CD14-positive monocyte (primary cell): ENCODE measurements at regions not wholly inside any gene's neighbourhood (a gene's known extent, or its start where the extent isn't known, plus 50 kb on each side); places are given as distances from the start of the nearest gene placed in this dataset.
"Not testable (repeated sequence)": the region's sequence is repeated elsewhere in the genome, so short reads cannot be mapped to it uniquely, and the experiment has no call there.

Experiments used
- DNase-seq, 3 donors: peaks; one replicate each; pipeline ENCODE4 v3.0.0-alpha.2; 2011 to 2022
- H2AFZ ChIP-seq: 2 replicates; pipeline ENCODE4 v1.6.0; 2012; ENCODE audit warnings: mild to moderate bottlenecking, low read depth, low read length, inconsistent platforms; ENCODE audit not compliant: insufficient read depth, poor library complexity, severe bottlenecking
- H3K27ac ChIP-seq, 2 donors: 1 replicate in 1 of 2; 2 replicates in 1 of 2; pipeline ENCODE4 v1.5.1; 2012 to 2013; ENCODE audit warnings: low read length in 2 of 2, control low read depth in 1 of 2, inconsistent platforms in 1 of 2, low read depth in 1 of 2, mild to moderate bottlenecking in 1 of 2
- H3K27me3 ChIP-seq, 2 donors: one replicate each; pipeline versions ENCODE4 v1.6.0 to v1.6.1; 2011 to 2013; ENCODE audit warnings: low read length in 2 of 2; ENCODE audit not compliant: control insufficient read depth in 2 of 2, insufficient read depth in 2 of 2
- H3K36me3 ChIP-seq, 2 donors: replicated peaks in 1 of 2; 1 replicate in 1 of 2; 2 replicates in 1 of 2; pipeline versions ENCODE4 v1.5.1 to v1.6.1; 2012 to 2013; ENCODE audit warnings: low read length in 2 of 2, control low read depth in 1 of 2, inconsistent platforms in 1 of 2, mild to moderate bottlenecking in 1 of 2; ENCODE audit not compliant: insufficient read depth in 2 of 2, control insufficient read depth in 1 of 2
- H3K4me1 ChIP-seq, 2 donors: 1 replicate in 1 of 2; 2 replicates in 1 of 2; pipeline versions ENCODE4 v1.5.1 to v1.6.1; 2012 to 2013; ENCODE audit warnings: low read length in 2 of 2, control low read depth in 1 of 2, inconsistent platforms in 1 of 2, mild to moderate bottlenecking in 1 of 2, moderate library complexity in 1 of 2; ENCODE audit not compliant: insufficient read depth in 2 of 2, control insufficient read depth in 1 of 2
- H3K4me2 ChIP-seq: replicated peaks from 2 replicates; pipeline ENCODE3; 2012; ENCODE audit warnings: low read length, moderate library complexity, mild to moderate bottlenecking; ENCODE audit not compliant: poor library complexity, severe bottlenecking; ENCODE audit errors: extremely low read depth
- H3K4me3 ChIP-seq, 3 experiments: fragments of 200-600 bp in 1 of 3; sonication (generic) in 1 of 3; replicated peaks in 1 of 3; 1 replicate in 2 of 3; 2 replicates in 1 of 3; pipeline ENCODE4 v1.5.1; 2011 to 2013; ENCODE audit warnings: low read length in 3 of 3, mild to moderate bottlenecking in 3 of 3, control low read depth in 2 of 3, low read depth in 2 of 3, inconsistent platforms in 1 of 3, moderate library complexity in 1 of 3
- H3K79me2 ChIP-seq: 2 replicates; pipeline ENCODE4 v1.6.0; 2012; ENCODE audit warnings: mild to moderate bottlenecking, control low read depth, inconsistent platforms, low read length, moderate library complexity; ENCODE audit not compliant: insufficient read depth
- H3K9ac ChIP-seq: 2 replicates; pipeline ENCODE4 v1.6.0; 2017; ENCODE audit warnings: low read length, mild to moderate bottlenecking; ENCODE audit not compliant: insufficient read depth, poor library complexity, severe bottlenecking
- H3K9me3 ChIP-seq, 2 donors: replicated peaks in 1 of 2; 1 replicate in 1 of 2; 2 replicates in 1 of 2; pipeline versions ENCODE4 v1.5.1 to v1.6.1; 2012 to 2013; ENCODE audit warnings: low read length in 2 of 2, control low read depth in 1 of 2; ENCODE audit not compliant: control insufficient read depth in 1 of 2, insufficient read depth in 1 of 2
- H4K20me1 ChIP-seq: 2 replicates; pipeline ENCODE4 v1.6.0; 2012; ENCODE audit warnings: mild to moderate bottlenecking, low read length, control low read depth, moderate library complexity; ENCODE audit not compliant: insufficient read depth
- H3K27ac Mint-ChIP-seq, 7 donors: one replicate each; pipeline ENCODE4 v1.8.0; 2020; ENCODE audit warnings: mild to moderate bottlenecking in 7 of 7, mixed read lengths in 7 of 7, moderate library complexity in 6 of 7, inconsistent platforms in 2 of 7
- H3K27me3 Mint-ChIP-seq, 3 donors: one replicate each; pipeline ENCODE4 v1.8.0; 2021 to 2022; ENCODE audit warnings: low read depth in 3 of 3, mild to moderate bottlenecking in 3 of 3, mixed read lengths in 3 of 3, moderate library complexity in 3 of 3, inconsistent platforms in 1 of 3
- H3K36me3 Mint-ChIP-seq, 2 donors: one replicate each; pipeline ENCODE4 v1.8.0; 2020; ENCODE audit warnings: mixed read lengths in 2 of 2, inconsistent platforms in 1 of 2, mild to moderate bottlenecking in 1 of 2
- H3K4me1 Mint-ChIP-seq: one replicate; pipeline ENCODE4 v1.8.0; 2020; ENCODE audit warnings: mild to moderate bottlenecking, mixed read lengths
- H3K4me3 Mint-ChIP-seq, 2 donors: one replicate each; pipeline ENCODE4 v1.8.0; 2020; ENCODE audit warnings: mild to moderate bottlenecking in 2 of 2, mixed read lengths in 2 of 2, moderate library complexity in 1 of 2
- H3K9me3 Mint-ChIP-seq, 7 donors: one replicate each; pipeline ENCODE4 v1.8.0; 2020 to 2022; ENCODE audit warnings: mixed read lengths in 7 of 7, mild to moderate bottlenecking in 6 of 7, moderate library complexity in 6 of 7, inconsistent platforms in 2 of 7
- WGBS: methylation state at CpG from one replicate; pipeline ENCODE4 v1.1.5; 2013; ENCODE audit warnings: missing lambda C conversion rate; ENCODE audit not compliant: insufficient coverage; 5-methylcytosine and 5-hydroxymethylcytosine counted together
- intact Hi-C, 2 donors: fragments of 100-400 bp; cut with micrococcal nuclease; formaldehyde crosslinking; loops; one replicate each; pipeline versions ENCODE4 v1.15.0 to v1.15.1; 2023
- TF ChIP-seq, protein P1 (sequence below): fragments of 200-600 bp; IDR thresholded peaks from one replicate; pipeline ENCODE4 v1.8.0; 2022; ENCODE audit warnings: antibody characterized with exemption, mild to moderate bottlenecking

DNA sequence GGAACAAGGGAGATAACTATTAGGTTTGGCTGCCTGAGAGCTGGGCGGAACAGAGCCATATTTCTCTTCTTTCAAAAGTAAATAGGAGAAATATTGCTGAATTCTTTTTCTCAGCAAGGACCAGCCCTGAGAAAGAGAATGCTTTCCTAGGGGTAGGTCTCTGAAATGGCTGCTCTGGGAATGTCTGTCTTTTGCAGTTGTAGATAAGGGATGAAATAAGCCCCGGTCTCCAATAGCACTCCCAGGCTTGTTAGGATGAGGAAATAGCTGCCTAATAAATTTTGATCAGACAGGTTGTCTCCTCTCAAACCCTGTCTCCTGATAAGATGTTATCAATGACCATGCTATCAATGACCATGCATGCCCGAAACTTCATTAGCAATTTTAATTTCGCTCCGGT lies 207.8 kb upstream of the KIT start:
- Histone ChIP-seq H2AFZ (no peak overlapping the region), H3K27me3 (no peaks in the 10 kb centered on the region), H3K9ac (no peak overlapping the region), H3K4me3 (no peak overlapping the region), H3K4me2 (no peak overlapping the region), H4K20me1 (no peaks in the 10 kb centered on the region), H3K4me1 (no peaks in the 10 kb centered on the region), H3K9me3 (peaks cover 17 to 28% of the 10 kb centered on the region in 2 donors), H3K27ac (no peak overlapping the region), H3K79me2 (no peaks in the 10 kb centered on the region), H3K36me3 (no peaks in the 10 kb centered on the region)
- intact Hi-C loops = loop anchor here (10.0 kb wide), 2 partner anchors 125 to 135 kb away; no protein-coding TSS in a partner anchor
- no peak for DNase-seq
- TF ChIP-seq, protein P1, sequence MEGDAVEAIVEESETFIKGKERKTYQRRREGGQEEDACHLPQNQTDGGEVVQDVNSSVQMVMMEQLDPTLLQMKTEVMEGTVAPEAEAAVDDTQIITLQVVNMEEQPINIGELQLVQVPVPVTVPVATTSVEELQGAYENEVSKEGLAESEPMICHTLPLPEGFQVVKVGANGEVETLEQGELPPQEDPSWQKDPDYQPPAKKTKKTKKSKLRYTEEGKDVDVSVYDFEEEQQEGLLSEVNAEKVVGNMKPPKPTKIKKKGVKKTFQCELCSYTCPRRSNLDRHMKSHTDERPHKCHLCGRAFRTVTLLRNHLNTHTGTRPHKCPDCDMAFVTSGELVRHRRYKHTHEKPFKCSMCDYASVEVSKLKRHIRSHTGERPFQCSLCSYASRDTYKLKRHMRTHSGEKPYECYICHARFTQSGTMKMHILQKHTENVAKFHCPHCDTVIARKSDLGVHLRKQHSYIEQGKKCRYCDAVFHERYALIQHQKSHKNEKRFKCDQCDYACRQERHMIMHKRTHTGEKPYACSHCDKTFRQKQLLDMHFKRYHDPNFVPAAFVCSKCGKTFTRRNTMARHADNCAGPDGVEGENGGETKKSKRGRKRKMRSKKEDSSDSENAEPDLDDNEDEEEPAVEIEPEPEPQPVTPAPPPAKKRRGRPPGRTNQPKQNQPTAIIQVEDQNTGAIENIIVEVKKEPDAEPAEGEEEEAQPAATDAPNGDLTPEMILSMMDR = no peak
- WGBS = no CpG with 5 or more reads among the region's 5 CpGs
- no peak overlapping the region for H3K4me3 Mint-ChIP-seq
- H3K9me3 Mint-ChIP-seq = peaks cover 12 to 34% (median 21%) of the 10 kb centered on the region in 7 donors
- H3K4me1 Mint-ChIP-seq = no peaks in the 10 kb centered on the region
- peaks cover 0 to 3% (median 2%) of the 10 kb centered on the region in 3 donors for H3K27me3 Mint-ChIP-seq
- no peak overlapping the region for H3K27ac Mint-ChIP-seq
- no peaks in the 10 kb centered on the region for H3K36me3 Mint-ChIP-seq

DNA sequence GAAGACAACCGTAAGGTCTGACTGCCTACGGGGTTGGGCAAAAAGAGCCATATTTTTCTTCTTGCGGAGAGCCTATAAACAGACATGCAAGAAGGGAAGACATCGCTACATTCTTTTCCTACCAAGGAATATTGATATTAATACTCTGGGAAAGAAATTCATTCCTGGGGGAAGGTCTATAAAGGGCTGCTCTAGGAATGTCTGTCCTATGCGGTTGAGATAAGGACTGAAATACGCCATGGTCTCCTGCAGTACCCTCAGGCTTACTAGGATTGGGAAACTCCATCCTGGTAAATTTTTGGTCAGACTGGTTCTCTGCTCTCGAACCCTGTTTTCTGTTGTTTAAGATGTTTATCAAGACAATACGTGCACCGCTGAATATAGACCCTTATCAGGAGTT lies 190.8 kb upstream of the KIT start:
- H3K27ac ChIP-seq, H3K27me3 ChIP-seq, DNase-seq, H3K36me3 ChIP-seq, H3K4me1 ChIP-seq, H3K9ac ChIP-seq, H3K4me3 Mint-ChIP-seq, H3K4me2 ChIP-seq, H3K4me1 Mint-ChIP-seq, intact Hi-C loops, H4K20me1 ChIP-seq, H3K27me3 Mint-ChIP-seq, H2AFZ ChIP-seq, H3K79me2 ChIP-seq, H3K4me3 ChIP-seq, H3K36me3 Mint-ChIP-seq, H3K27ac Mint-ChIP-seq: not testable (repeated sequence)
- peaks cover 8 to 13% of the 10 kb centered on the region in 2 donors for H3K9me3 ChIP-seq
- 96% methylated on average over 5 of the region's 9 CpGs for WGBS
- peaks cover 13 to 37% (median 27%) of the 10 kb centered on the region in 7 donors for H3K9me3 Mint-ChIP-seq
